ENCODE measurements at regions not wholly inside any gene's neighbourhood (a gene's known extent, or its start where the extent isn't known, plus 50 kb on each side); places are given as distances from the start of the nearest gene placed in this dataset.

DNA sequence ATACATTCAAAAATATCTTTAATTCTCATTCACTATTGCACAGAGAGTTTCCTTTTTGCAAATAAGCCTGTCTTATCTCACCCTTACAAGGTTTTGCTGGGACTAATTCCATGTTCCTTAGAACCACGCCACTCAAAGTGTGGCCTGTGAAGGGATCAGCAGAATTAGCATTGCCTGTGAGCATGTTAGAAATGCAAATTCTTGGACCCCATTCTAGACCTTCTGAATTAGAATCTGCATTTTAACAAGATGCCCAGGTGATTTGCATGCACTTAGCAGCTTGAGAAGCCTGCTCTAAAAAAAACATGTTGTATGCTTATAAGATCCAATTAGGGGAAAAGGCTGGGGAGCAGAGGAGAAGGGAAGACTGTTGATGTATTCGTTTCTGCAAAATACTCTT is 460.0 kb downstream of the NTRK2 start:
- TF ChIP-seq, protein P1, sequence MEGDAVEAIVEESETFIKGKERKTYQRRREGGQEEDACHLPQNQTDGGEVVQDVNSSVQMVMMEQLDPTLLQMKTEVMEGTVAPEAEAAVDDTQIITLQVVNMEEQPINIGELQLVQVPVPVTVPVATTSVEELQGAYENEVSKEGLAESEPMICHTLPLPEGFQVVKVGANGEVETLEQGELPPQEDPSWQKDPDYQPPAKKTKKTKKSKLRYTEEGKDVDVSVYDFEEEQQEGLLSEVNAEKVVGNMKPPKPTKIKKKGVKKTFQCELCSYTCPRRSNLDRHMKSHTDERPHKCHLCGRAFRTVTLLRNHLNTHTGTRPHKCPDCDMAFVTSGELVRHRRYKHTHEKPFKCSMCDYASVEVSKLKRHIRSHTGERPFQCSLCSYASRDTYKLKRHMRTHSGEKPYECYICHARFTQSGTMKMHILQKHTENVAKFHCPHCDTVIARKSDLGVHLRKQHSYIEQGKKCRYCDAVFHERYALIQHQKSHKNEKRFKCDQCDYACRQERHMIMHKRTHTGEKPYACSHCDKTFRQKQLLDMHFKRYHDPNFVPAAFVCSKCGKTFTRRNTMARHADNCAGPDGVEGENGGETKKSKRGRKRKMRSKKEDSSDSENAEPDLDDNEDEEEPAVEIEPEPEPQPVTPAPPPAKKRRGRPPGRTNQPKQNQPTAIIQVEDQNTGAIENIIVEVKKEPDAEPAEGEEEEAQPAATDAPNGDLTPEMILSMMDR (IDR thresholded peaks at IDR 0.05; ENCODE audit: low read depth, low read length) = no peak
- DNase-seq (ENCODE audit: extremely low read depth, low read depth) = no peak

DNA sequence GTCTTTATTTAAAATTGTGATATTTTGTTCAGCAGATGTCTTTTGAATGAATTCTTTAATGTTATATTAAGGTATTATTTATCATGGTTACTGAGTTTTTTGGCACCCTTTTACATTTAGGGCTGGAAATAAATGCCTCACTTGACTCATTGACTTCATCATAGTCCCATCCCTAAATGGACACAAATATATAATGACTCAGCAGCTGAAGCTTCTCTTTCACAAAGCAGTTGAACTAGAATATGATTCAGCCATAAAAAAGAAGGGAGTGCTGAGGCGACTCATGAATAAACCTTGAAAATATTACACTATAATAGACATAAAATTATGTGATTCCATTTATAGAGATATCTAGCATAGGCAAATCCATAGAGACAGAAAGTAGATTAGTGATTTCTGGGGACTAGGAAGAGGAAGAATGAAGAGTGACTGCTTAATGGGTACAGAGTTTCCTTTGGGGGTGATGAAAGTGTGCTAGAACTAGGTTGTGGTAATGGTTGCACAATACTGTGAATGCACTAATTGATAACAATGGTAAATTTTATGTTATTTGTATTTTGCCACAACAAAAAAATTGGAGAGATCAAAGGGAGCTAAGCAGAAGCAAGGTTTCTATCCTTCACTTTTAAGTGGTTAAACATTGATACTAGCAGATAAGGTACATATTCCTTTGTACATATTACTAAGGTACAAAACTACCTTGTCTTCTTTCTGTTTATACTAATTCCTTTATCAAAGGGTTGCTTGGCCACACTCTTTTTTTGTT is 449.6 kb downstream of the NTRK2 start:
- TF ChIP-seq, protein P1 (IDR thresholded peaks at IDR 0.05; ENCODE audit: low read depth, low read length) = no peak
- DNase-seq (ENCODE audit: extremely low read depth, low read depth) = no peak

DNA sequence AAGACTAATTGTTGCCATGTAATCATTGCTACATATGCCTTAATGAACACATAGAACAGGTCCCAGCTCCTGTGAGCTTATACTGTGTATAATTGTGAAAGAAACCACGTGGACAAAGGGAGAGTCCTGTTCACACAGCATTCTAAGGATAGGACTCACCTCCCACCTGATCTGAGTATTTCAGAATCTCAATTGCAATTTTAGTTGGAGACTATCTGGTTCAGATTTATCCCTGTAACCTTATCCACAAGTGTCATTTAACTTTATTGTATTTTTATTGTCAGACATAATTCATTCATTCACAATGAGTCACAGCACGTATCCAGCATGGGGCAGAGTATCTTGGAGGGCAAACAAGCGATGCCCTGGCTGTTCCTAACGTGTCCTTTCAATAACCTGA is 448.3 kb downstream of the NTRK2 start:
- DNase-seq (ENCODE audit: extremely low read depth, low read depth) = no peak
- TF ChIP-seq, protein P1 (IDR thresholded peaks at IDR 0.05; ENCODE audit: low read depth, low read length) = no peak

DNA sequence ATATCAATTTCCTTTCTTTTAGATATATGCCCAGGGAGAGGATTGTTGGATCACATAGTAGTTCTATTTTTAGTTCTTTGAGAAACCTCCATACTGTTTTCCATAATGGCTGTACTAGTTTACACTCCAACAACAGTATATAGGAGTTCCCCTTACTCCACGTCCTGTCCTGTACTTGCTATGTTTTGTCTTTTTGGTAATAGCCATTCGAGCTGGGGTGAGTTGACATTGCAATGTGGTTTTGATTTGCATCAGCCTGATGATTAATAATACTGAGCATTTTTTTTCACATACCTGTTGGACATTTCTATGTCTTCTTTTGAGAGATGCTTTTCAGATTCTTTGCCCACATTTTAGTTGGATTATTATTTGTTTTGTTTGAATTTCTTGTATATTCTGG is 445.9 kb downstream of the NTRK2 start:
- TF ChIP-seq, protein P1 (IDR thresholded peaks at IDR 0.05; ENCODE audit: low read depth, low read length) = no peak
- DNase-seq (ENCODE audit: extremely low read depth, low read depth) = no peak

DNA sequence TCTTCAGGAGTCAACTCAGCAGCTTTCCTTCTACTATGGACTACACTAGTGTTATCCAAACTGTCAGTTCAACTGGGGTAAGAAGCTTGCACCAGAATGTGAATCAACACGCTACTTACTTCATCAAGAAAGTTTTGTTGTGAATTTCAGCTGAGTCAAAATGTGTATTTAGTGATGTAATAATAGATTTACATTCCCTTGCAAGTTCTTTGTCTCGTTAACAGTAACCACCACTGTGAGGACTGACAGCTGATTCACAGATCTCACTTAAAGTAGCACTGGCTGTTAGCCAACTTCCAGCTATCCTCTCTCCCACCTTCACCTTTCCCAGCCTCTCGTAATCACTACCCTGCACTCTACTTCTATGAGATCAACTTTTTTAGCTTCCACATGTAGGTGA is 445.3 kb downstream of the NTRK2 start:
- no peak for DNase-seq (ENCODE audit: extremely low read depth, low read depth)
- TF ChIP-seq, protein P1 (IDR thresholded peaks at IDR 0.05; ENCODE audit: low read depth, low read length) = no peak

DNA sequence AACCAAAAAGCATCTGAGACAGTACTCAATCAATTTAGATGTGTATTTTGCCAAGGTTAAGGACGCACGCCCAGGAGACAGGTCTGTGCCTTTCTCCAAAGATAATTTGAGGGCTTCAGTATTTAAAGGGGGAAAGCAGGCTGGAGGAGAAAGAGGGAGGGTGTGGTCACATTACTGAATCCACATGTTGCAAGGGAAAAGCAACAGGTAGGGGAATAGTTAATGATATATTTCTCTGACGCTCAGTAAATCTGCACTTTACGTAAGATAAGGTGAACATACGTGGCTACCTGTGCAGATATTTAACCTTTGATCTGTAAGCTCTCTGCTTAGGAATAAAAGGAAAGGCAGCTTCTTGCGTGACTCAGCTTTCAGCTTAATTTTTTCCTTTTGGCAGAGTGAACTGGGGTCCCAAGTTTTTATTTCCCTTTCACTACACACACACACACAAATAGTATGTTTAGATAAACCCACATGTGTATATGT is 443.4 kb downstream of the NTRK2 start:
- TF ChIP-seq, protein P1 (IDR thresholded peaks at IDR 0.05; ENCODE audit: low read depth, low read length) = no peak

DNA sequence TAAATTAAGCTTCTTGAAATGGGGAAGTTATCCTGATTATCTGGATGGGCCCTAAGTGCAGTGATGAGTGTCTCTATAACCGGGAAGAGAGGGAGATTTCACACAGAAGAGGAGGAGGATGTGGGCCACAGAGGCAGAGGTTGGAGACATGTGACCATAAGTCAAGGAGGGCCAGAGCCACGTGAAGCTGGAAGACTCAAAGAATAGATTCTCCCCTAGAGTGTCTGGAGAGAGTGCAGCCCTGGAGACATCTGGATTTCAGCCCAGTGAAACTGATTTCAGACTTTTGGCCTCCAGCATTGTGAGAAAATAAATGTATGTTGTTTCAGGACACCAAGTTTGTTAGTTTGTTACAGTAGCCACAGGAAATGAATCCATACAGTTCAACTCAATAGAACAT is 442.9 kb downstream of the NTRK2 start:
- TF ChIP-seq, protein P1 (IDR thresholded peaks at IDR 0.05; ENCODE audit: low read depth, low read length) = no peak
- no peak for DNase-seq (ENCODE audit: extremely low read depth, low read depth)

More for the DNA sequence above, 443.4 kb downstream of the NTRK2 start:
- no peak for DNase-seq (ENCODE audit: extremely low read depth, low read depth)

Data from AG09319 (cell line).